GM18511 (cell line): ENCODE measurements at regions not wholly inside any gene's neighbourhood (a gene's known extent, or its start where the extent isn't known, plus 50 kb on each side); places are given as distances from the start of the nearest gene placed in this dataset.

Experiments
- ATAC-seq: cut with Tn5 transposase; IDR thresholded peaks from one replicate; pipeline ENCODE4 v1.9.1; 2021; ENCODE audit warnings: mild to moderate bottlenecking, moderate library complexity; ENCODE audit not compliant: unreplicated experiment

GRCh38 chr5:13569090-13569715 lies 375.3 kb downstream of the DNAH5 start:
- no peak for ATAC-seq

- ATAC-seq = no peak
These were observed 376.7 kb downstream of the DNAH5 start for GRCh38 chr5:13567819-13568218.

GRCh38 chr5:13566871-13567339 lies 377.6 kb downstream of the DNAH5 start:
- ATAC-seq = no peak

GRCh38 chr5:13558408-13558807 lies 386.1 kb downstream of the DNAH5 start:
- ATAC-seq = no peak

- ATAC-seq = no peak
These were observed 390.6 kb downstream of the DNAH5 start for GRCh38 chr5:13553896-13554295.

- no peak for ATAC-seq
These were observed 392.1 kb downstream of the DNAH5 start for GRCh38 chr5:13552361-13552760.

GRCh38 chr5:13551645-13552044 lies 392.8 kb downstream of the DNAH5 start:
- no peak for ATAC-seq

- ATAC-seq = no peak
These were observed 404.2 kb downstream of the DNAH5 start for GRCh38 chr5:13540168-13540750.

GRCh38 chr5:13536933-13537332 lies 407.6 kb downstream of the DNAH5 start:
- ATAC-seq = no peak

- no peak for ATAC-seq
These were observed 410.7 kb downstream of the DNAH5 start for GRCh38 chr5:13533833-13534232.

- no peak for ATAC-seq
These were observed 415.2 kb downstream of the DNAH5 start for GRCh38 chr5:13529300-13529699.

GRCh38 chr5:13524936-13525335 lies 419.6 kb downstream of the DNAH5 start:
- ATAC-seq = no peak

- ATAC-seq = no peak
These were observed 425.4 kb downstream of the DNAH5 start for GRCh38 chr5:13519131-13519530.

- no peak for ATAC-seq
These were observed 428.3 kb downstream of the DNAH5 start for GRCh38 chr5:13516195-13516594.

- ATAC-seq = no peak
These were observed 433.0 kb downstream of the DNAH5 start for GRCh38 chr5:13511442-13511841.

GRCh38 chr5:13510616-13511015 lies 433.9 kb downstream of the DNAH5 start:
- no peak for ATAC-seq

GRCh38 chr5:13508559-13508958 lies 435.9 kb downstream of the DNAH5 start:
- no peak for ATAC-seq

GRCh38 chr5:13505326-13505725 lies 439.2 kb downstream of the DNAH5 start:
- ATAC-seq = no peak

GRCh38 chr5:13503017-13503416 lies 441.5 kb downstream of the DNAH5 start:
- no peak for ATAC-seq

GRCh38 chr5:13501176-13501575 lies 443.3 kb downstream of the DNAH5 start:
- ATAC-seq = no peak

- ATAC-seq = no peak
These were observed 446.2 kb downstream of the DNAH5 start for GRCh38 chr5:13498279-13498678.

- ATAC-seq = no peak
These were observed 456.1 kb downstream of the DNAH5 start for GRCh38 chr5:13488254-13488931.
